H1 (cell line): ENCODE measurements at regions not wholly inside any gene's neighbourhood (a gene's known extent, or its start where the extent isn't known, plus 50 kb on each side); places are given as distances from the start of the nearest gene placed in this dataset.

Experiments used
- EP300 ChIP-seq, 2 experiments: IDR thresholded peaks; 1 replicate in 1 of 2; 2 replicates in 1 of 2; pipeline ENCODE4 v1.6.1; 2011 to 2012; ENCODE audit warnings: low read depth in 2 of 2, low read length in 2 of 2, mild to moderate bottlenecking in 2 of 2, borderline replicate concordance in 1 of 2, inconsistent platforms in 1 of 2, moderate library complexity in 1 of 2
- MAX ChIP-seq: IDR thresholded peaks from 2 replicates; pipeline ENCODE4 v1.6.1; 2012; ENCODE audit warnings: inconsistent platforms

- TF ChIP-seq MAX (no peak), EP300 (IDR thresholded peaks at IDR 0.05; ENCODE audit: borderline replicate concordance in 1 of 2, low read depth in 2 of 2, low read length in 2 of 2) (no peak)
These were observed 153.1 kb downstream of the ACTL7B start for GRCh38 chr9:108702681-108703080.
